ENCODE measurements at regions not wholly inside any gene's neighbourhood (a gene's known extent, or its start where the extent isn't known, plus 50 kb on each side); places are given as distances from the start of the nearest gene placed in this dataset.

DNA sequence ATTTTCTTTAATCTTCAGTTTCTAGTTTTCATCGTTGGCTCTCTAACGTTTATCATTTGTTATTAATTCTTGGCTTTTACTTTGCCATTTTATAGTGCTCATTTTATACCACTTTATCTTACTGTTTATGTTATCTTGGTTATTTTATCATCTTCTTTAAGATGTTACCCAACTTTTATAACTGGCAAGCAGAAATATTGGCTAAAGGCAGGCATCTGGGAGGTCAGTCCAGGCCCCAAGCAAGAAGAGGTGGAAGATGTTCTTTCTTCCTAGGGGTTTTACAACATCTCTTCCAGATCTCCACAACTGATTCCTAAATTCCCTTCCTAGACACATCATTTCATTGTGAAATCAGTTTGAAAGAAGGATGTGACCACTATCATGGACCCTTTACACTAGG lies 208.1 kb downstream of the AHR start:
- TF ChIP-seq CTCF (IDR thresholded peaks at IDR 0.05) = no peak
- TF ChIP-seq POLR2A (IDR thresholded peaks at IDR 0.05; ENCODE audit: low read depth) = no peak
- no peak for TF ChIP-seq EP300 (IDR thresholded peaks at IDR 0.05)

Data from esophagus muscularis mucosa (tissue), 4 donors.